ENCODE measurements at regions not wholly inside any gene's neighbourhood (a gene's known extent, or its start where the extent isn't known, plus 50 kb on each side); places are given as distances from the start of the nearest gene placed in this dataset.

DNA sequence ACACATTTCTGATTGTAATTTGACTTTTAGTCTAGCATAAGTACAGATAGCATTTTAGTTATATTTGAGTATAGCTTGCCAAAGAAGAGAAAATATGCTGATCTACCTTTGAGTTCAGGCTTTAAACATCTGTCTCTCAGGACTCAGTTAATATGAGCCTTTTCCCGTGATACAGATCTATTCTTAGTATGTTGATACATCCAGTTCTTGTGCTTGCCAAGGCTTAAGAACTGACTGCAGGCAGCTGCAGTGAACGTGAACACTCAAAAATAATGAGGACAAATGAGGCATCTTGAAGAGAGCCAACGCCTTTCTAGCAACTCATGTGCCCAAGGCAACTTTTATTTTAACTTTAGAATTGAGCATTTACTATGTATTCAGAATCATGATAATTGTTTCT lies 325.5 kb downstream of the SI start:
- no peak for TF ChIP-seq ZNF8 (CRISPR knock-in tag; IDR thresholded peaks at IDR 0.05)
- no peak for TF ChIP-seq ESRRG (CRISPR knock-in tag; IDR thresholded peaks at IDR 0.05)
- TF ChIP-seq ZC3H10 (CRISPR knock-in tag; IDR thresholded peaks at IDR 0.05), result no peak
- TF ChIP-seq RARB (CRISPR knock-in tag; IDR thresholded peaks at IDR 0.05), result no peak
- TF ChIP-seq ZNF565 (CRISPR knock-in tag; conservative IDR thresholded peaks at IDR 0.05; ENCODE audit: low read depth), result no peak
- TF ChIP-seq CSDC2 (CRISPR knock-in tag; IDR thresholded peaks at IDR 0.05), result no peak
- TF ChIP-seq GLIS3 (CRISPR knock-in tag; IDR thresholded peaks at IDR 0.05), result no peak
- TF ChIP-seq, protein P1, sequence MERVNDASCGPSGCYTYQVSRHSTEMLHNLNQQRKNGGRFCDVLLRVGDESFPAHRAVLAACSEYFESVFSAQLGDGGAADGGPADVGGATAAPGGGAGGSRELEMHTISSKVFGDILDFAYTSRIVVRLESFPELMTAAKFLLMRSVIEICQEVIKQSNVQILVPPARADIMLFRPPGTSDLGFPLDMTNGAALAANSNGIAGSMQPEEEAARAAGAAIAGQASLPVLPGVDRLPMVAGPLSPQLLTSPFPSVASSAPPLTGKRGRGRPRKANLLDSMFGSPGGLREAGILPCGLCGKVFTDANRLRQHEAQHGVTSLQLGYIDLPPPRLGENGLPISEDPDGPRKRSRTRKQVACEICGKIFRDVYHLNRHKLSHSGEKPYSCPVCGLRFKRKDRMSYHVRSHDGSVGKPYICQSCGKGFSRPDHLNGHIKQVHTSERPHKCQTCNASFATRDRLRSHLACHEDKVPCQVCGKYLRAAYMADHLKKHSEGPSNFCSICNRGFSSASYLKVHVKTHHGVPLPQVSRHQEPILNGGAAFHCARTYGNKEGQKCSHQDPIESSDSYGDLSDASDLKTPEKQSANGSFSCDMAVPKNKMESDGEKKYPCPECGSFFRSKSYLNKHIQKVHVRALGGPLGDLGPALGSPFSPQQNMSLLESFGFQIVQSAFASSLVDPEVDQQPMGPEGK (CRISPR knock-in tag; IDR thresholded peaks at IDR 0.05; ENCODE audit: borderline replicate concordance), result no peak
- TF ChIP-seq, protein P2, sequence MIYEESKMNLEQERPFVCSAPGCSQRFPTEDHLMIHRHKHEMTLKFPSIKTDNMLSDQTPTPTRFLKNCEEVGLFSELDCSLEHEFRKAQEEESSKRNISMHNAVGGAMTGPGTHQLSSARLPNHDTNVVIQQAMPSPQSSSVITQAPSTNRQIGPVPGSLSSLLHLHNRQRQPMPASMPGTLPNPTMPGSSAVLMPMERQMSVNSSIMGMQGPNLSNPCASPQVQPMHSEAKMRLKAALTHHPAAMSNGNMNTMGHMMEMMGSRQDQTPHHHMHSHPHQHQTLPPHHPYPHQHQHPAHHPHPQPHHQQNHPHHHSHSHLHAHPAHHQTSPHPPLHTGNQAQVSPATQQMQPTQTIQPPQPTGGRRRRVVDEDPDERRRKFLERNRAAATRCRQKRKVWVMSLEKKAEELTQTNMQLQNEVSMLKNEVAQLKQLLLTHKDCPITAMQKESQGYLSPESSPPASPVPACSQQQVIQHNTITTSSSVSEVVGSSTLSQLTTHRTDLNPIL (CRISPR knock-in tag; IDR thresholded peaks at IDR 0.05; ENCODE audit: low read depth), result no peak
- no peak for TF ChIP-seq BACH2 (CRISPR knock-in tag; IDR thresholded peaks at IDR 0.05; ENCODE audit: borderline replicate concordance)
- no peak for ATAC-seq

DNA sequence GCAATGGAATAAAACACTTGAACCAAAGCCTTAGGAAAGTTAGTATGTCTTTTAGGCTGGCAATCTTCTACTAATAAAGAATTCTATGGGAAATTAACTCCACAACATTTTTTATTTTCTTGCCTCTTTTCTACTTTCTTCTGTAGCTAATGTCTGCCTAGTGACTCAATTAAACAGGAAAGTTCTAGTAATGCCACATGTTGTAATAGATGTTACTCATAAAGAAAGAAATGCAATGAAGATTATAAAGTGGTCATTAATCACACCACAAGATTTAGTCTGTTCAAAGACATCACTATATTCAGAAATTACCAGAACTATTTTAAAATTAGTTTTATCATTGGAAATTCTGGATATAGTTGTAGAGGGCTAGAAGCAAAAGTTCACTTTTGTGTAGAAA lies 329.7 kb downstream of the SI start:
- ATAC-seq, result no peak
- TF ChIP-seq BACH2 (CRISPR knock-in tag; IDR thresholded peaks at IDR 0.05; ENCODE audit: borderline replicate concordance) (no peak), ISL1 (CRISPR knock-in tag; IDR thresholded peaks at IDR 0.05) (peak; percentile 25; the same call in 1 of the 2 replicates)

DNA sequence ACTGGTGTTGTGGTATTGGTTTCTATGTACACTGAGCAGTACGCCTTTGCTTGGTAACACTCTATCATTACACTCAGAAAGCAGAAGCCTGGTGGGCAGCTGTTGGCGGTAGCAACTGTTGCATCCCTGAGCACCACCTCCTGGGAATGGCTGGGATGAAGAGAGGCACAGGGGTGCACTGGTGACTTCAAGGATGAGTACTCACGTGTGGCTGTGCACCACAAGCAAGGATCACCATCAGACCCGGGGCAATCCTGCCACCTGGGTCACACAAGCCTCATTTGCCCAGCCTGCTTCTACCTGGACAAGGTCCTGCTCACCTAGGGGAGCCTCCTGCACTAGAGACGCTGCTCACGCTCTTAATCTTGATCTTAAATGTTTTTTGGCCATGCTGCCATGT lies 336.4 kb downstream of the SI start:
- TF ChIP-seq SNAI2 (CRISPR knock-in tag; IDR thresholded peaks at IDR 0.05), result no peak
- TF ChIP-seq ARNTL (CRISPR knock-in tag; IDR thresholded peaks at IDR 0.05; ENCODE audit: borderline replicate concordance, low read depth), result no peak
- TF ChIP-seq ZNF70 (CRISPR knock-in tag; IDR thresholded peaks at IDR 0.05), result no peak
- no peak for TF ChIP-seq ISL1 (CRISPR knock-in tag; IDR thresholded peaks at IDR 0.05)
- TF ChIP-seq ZFP3 (CRISPR knock-in tag; IDR thresholded peaks at IDR 0.05), result no peak
- TF ChIP-seq BACH2 (CRISPR knock-in tag; IDR thresholded peaks at IDR 0.05; ENCODE audit: borderline replicate concordance), result no peak
- TF ChIP-seq ZC3H10 (CRISPR knock-in tag; IDR thresholded peaks at IDR 0.05), result no peak
- no peak for TF ChIP-seq ZNF8 (CRISPR knock-in tag; IDR thresholded peaks at IDR 0.05)
- no peak for TF ChIP-seq TCF4 (CRISPR knock-in tag; IDR thresholded peaks at IDR 0.05; ENCODE audit: borderline replicate concordance)
- TF ChIP-seq, protein P1 (CRISPR knock-in tag; IDR thresholded peaks at IDR 0.05; ENCODE audit: borderline replicate concordance), result no peak
- TF ChIP-seq, protein P3, sequence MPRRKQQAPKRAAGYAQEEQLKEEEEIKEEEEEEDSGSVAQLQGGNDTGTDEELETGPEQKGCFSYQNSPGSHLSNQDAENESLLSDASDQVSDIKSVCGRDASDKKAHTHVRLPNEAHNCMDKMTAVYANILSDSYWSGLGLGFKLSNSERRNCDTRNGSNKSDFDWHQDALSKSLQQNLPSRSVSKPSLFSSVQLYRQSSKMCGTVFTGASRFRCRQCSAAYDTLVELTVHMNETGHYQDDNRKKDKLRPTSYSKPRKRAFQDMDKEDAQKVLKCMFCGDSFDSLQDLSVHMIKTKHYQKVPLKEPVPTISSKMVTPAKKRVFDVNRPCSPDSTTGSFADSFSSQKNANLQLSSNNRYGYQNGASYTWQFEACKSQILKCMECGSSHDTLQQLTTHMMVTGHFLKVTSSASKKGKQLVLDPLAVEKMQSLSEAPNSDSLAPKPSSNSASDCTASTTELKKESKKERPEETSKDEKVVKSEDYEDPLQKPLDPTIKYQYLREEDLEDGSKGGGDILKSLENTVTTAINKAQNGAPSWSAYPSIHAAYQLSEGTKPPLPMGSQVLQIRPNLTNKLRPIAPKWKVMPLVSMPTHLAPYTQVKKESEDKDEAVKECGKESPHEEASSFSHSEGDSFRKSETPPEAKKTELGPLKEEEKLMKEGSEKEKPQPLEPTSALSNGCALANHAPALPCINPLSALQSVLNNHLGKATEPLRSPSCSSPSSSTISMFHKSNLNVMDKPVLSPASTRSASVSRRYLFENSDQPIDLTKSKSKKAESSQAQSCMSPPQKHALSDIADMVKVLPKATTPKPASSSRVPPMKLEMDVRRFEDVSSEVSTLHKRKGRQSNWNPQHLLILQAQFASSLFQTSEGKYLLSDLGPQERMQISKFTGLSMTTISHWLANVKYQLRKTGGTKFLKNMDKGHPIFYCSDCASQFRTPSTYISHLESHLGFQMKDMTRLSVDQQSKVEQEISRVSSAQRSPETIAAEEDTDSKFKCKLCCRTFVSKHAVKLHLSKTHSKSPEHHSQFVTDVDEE (CRISPR knock-in tag; IDR thresholded peaks at IDR 0.05), result no peak
- TF ChIP-seq OSR1 (CRISPR knock-in tag; IDR thresholded peaks at IDR 0.05), result no peak
- no peak for TF ChIP-seq ZNF565 (CRISPR knock-in tag; conservative IDR thresholded peaks at IDR 0.05; ENCODE audit: low read depth)
- no peak for TF ChIP-seq CSDC2 (CRISPR knock-in tag; IDR thresholded peaks at IDR 0.05)
- TF ChIP-seq, protein P4, sequence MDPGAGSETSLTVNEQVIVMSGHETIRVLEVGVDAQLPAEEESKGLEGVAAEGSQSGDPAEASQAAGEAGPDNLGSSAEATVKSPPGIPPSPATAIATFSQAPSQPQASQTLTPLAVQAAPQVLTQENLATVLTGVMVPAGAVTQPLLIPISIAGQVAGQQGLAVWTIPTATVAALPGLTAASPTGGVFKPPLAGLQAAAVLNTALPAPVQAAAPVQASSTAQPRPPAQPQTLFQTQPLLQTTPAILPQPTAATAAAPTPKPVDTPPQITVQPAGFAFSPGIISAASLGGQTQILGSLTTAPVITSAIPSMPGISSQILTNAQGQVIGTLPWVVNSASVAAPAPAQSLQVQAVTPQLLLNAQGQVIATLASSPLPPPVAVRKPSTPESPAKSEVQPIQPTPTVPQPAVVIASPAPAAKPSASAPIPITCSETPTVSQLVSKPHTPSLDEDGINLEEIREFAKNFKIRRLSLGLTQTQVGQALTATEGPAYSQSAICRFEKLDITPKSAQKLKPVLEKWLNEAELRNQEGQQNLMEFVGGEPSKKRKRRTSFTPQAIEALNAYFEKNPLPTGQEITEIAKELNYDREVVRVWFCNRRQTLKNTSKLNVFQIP (CRISPR knock-in tag; IDR thresholded peaks at IDR 0.05; ENCODE audit: borderline replicate concordance, low read depth), result no peak
- ATAC-seq, result no peak

DNA sequence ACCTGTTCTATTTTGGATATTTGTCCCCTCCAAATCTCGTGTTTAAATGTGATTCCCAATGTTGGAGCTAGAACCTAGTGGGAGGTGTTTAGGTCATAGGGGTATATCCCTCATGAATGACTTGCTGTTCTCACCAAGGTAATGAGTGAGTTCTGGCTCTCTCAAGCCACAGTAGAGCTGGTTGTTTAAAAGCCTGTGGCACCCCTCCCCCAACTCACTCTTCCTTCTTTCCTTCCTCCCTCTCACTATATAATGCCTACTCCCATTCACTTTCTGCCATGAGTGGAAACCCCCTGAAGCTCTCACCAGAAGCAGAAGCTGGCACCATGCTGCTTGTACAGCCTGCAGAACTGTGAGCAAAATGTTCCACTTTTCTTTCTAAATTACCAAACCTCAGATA lies 341.1 kb downstream of the SI start:
- no peak for ATAC-seq
- TF ChIP-seq RARB (CRISPR knock-in tag; IDR thresholded peaks at IDR 0.05) (no peak), ZNF70 (CRISPR knock-in tag; IDR thresholded peaks at IDR 0.05) (no peak), CSDC2 (CRISPR knock-in tag; IDR thresholded peaks at IDR 0.05) (no peak), TCF4 (CRISPR knock-in tag; IDR thresholded peaks at IDR 0.05; ENCODE audit: borderline replicate concordance) (no peak), ZC3H10 (CRISPR knock-in tag; IDR thresholded peaks at IDR 0.05) (no peak), ZFP30 (CRISPR knock-in tag; IDR thresholded peaks at IDR 0.05) (no peak), TOX (CRISPR knock-in tag; IDR thresholded peaks at IDR 0.05; ENCODE audit: borderline replicate concordance) (no peak)
- TF ChIP-seq, protein P1 (CRISPR knock-in tag; IDR thresholded peaks at IDR 0.05; ENCODE audit: borderline replicate concordance), result no peak
- TF ChIP-seq, protein P4 (CRISPR knock-in tag; IDR thresholded peaks at IDR 0.05; ENCODE audit: borderline replicate concordance, low read depth), result no peak
